ENCODE measurements at regions not wholly inside any gene's neighbourhood (a gene's known extent, or its start where the extent isn't known, plus 50 kb on each side); places are given as distances from the start of the nearest gene placed in this dataset.
"Not testable (repeated sequence)": the region's sequence is repeated elsewhere in the genome, so short reads cannot be mapped to it uniquely, and the experiment has no call there.

- no peak overlapping the region for H3K4me3 ChIP-seq (ENCODE audit: low read depth, low read length)
- Mint-ChIP-seq H3K4me1 (ENCODE audit: low read depth, unreplicated experiment) (no peaks in the 10 kb centered on the region), H3K4me3 (ENCODE audit: unreplicated experiment) (no peak overlapping the region), H3K9me3 (ENCODE audit: unreplicated experiment) (no peaks in the 10 kb centered on the region), H3K27ac (ENCODE audit: unreplicated experiment) (no peak overlapping the region), H3K27me3 (ENCODE audit: insufficient read depth, unreplicated experiment) (peaks cover 6% of the 10 kb centered on the region), H3K36me3 (ENCODE audit: insufficient read depth, unreplicated experiment) (no peaks in the 10 kb centered on the region)
- DNase-seq: no peak
- TF ChIP-seq CTCF (IDR thresholded peaks at IDR 0.05; ENCODE audit: insufficient read depth in 1 of 2, low read depth in 1 of 2, low read length in 1 of 2, severe bottlenecking in 1 of 2, unreplicated experiment in 1 of 2): no peak
- H3K27me3 ChIP-seq (replicated peaks; ENCODE audit: control insufficient read depth, insufficient read depth, low read length): no peaks in the 10 kb centered on the region
- no TSS peak for BruUV-seq (replicated peaks)
- H3K36me3 ChIP-seq (ENCODE audit: control insufficient read depth, insufficient read depth, low read length): no peaks in the 10 kb centered on the region
- ChIA-PET POLR2A (no interaction called here), CTCF (no interaction called here)
- intact Hi-C loops (cut with micrococcal nuclease; ENCODE audit: unreplicated experiment): no loop called here
- H3K4me1 ChIP-seq: no peaks in the 10 kb centered on the region
- no peaks in the 10 kb centered on the region for H3K9me3 ChIP-seq
Observed at GRCh38 chrX:39267176-39267575, 465.9 kb downstream of the MID1IP1 start.

GRCh38 chrX:39268207-39268606 is 466.9 kb downstream of the MID1IP1 start:
- intact Hi-C loops (cut with micrococcal nuclease; ENCODE audit: unreplicated experiment): no loop called here
- Mint-ChIP-seq H3K4me3 (ENCODE audit: unreplicated experiment) (no peak overlapping the region), H3K36me3 (ENCODE audit: insufficient read depth, unreplicated experiment) (no peaks in the 10 kb centered on the region), H3K27ac (ENCODE audit: unreplicated experiment) (no peak overlapping the region), H3K27me3 (ENCODE audit: insufficient read depth, unreplicated experiment) (peaks cover 6% of the 10 kb centered on the region), H3K4me1 (ENCODE audit: low read depth, unreplicated experiment) (no peaks in the 10 kb centered on the region), H3K9me3 (ENCODE audit: unreplicated experiment) (no peaks in the 10 kb centered on the region)
- Histone ChIP-seq H3K36me3 (ENCODE audit: control insufficient read depth, insufficient read depth, low read length) (no peaks in the 10 kb centered on the region), H3K4me1 (no peaks in the 10 kb centered on the region), H3K9me3 (no peaks in the 10 kb centered on the region), H3K27me3 (replicated peaks; ENCODE audit: control insufficient read depth, insufficient read depth, low read length) (no peaks in the 10 kb centered on the region), H3K4me3 (ENCODE audit: low read depth, low read length) (no peak overlapping the region)
- ChIA-PET POLR2A (no interaction called here), CTCF (no interaction called here)
- no peak for TF ChIP-seq CTCF (IDR thresholded peaks at IDR 0.05; ENCODE audit: insufficient read depth in 1 of 2, low read depth in 1 of 2, low read length in 1 of 2, severe bottlenecking in 1 of 2, unreplicated experiment in 1 of 2)
- no peak for DNase-seq
- no TSS peak for BruUV-seq (replicated peaks)

GRCh38 chrX:39275500-39276068 is 474.3 kb downstream of the MID1IP1 start:
- TF ChIP-seq CTCF (IDR thresholded peaks at IDR 0.05; ENCODE audit: insufficient read depth in 1 of 2, low read depth in 1 of 2, low read length in 1 of 2, severe bottlenecking in 1 of 2, unreplicated experiment in 1 of 2): no peak
- H3K27me3 ChIP-seq (replicated peaks; ENCODE audit: control insufficient read depth, insufficient read depth, low read length): no peaks in the 10 kb centered on the region
- Mint-ChIP-seq H3K9me3 (ENCODE audit: unreplicated experiment) (peaks cover 10% of the 10 kb centered on the region), H3K4me1 (ENCODE audit: low read depth, unreplicated experiment) (no peaks in the 10 kb centered on the region), H3K27ac (ENCODE audit: unreplicated experiment) (no peak overlapping the region), H3K27me3 (ENCODE audit: insufficient read depth, unreplicated experiment) (no peaks in the 10 kb centered on the region), H3K4me3 (ENCODE audit: unreplicated experiment) (no peak overlapping the region), H3K36me3 (ENCODE audit: insufficient read depth, unreplicated experiment) (no peaks in the 10 kb centered on the region)
- CTCF ChIA-PET: no interaction called here
- H3K9me3 ChIP-seq: no peaks in the 10 kb centered on the region
- intact Hi-C loops (cut with micrococcal nuclease; ENCODE audit: unreplicated experiment): no loop called here
- no peaks in the 10 kb centered on the region for H3K4me1 ChIP-seq
- no peak for DNase-seq
- no peak overlapping the region for H3K4me3 ChIP-seq (ENCODE audit: low read depth, low read length)
- POLR2A ChIA-PET: no interaction called here
- H3K36me3 ChIP-seq (ENCODE audit: control insufficient read depth, insufficient read depth, low read length): no peaks in the 10 kb centered on the region
- no TSS peak for BruUV-seq (replicated peaks)

- H3K4me3 ChIP-seq (ENCODE audit: low read depth, low read length); H3K27me3 ChIP-seq (replicated peaks; ENCODE audit: control insufficient read depth, insufficient read depth, low read length); POLR2A ChIA-PET; DNase-seq; H3K36me3 ChIP-seq (ENCODE audit: control insufficient read depth, insufficient read depth, low read length); H3K9me3 Mint-ChIP-seq (ENCODE audit: unreplicated experiment); intact Hi-C loops (cut with micrococcal nuclease; ENCODE audit: unreplicated experiment); CTCF ChIA-PET; BruUV-seq (replicated peaks); H3K36me3 Mint-ChIP-seq (ENCODE audit: insufficient read depth, unreplicated experiment); H3K4me1 Mint-ChIP-seq (ENCODE audit: low read depth, unreplicated experiment); H3K27ac Mint-ChIP-seq (ENCODE audit: unreplicated experiment); H3K4me1 ChIP-seq; H3K27me3 Mint-ChIP-seq (ENCODE audit: insufficient read depth, unreplicated experiment); H3K9me3 ChIP-seq; H3K4me3 Mint-ChIP-seq (ENCODE audit: unreplicated experiment): not testable (repeated sequence)
Observed at GRCh38 chrX:39277685-39278390, 476.6 kb downstream of the MID1IP1 start.

Data from Caco-2 (cell line).